ENCODE measurements at regions not wholly inside any gene's neighbourhood (a gene's known extent, or its start where the extent isn't known, plus 50 kb on each side); places are given as distances from the start of the nearest gene placed in this dataset.

GRCh38 chr3:150335631-150336030 lies 72.5 kb upstream of the TSC22D2 start:
- no peak for TF ChIP-seq MAX (IDR thresholded peaks at IDR 0.05)
- no peak for TF ChIP-seq CTCF (IDR thresholded peaks at IDR 0.05; ENCODE audit: control extremely low read depth in 1 of 3, insufficient read depth in 1 of 3, low read depth in 1 of 3, low read length in 3 of 3)
- no peak for TF ChIP-seq SIRT6 (IDR thresholded peaks at IDR 0.05; ENCODE audit: low read length)
- TF ChIP-seq SP1 (IDR thresholded peaks at IDR 0.05; ENCODE audit: low read depth, low read length) = no peak
- TF ChIP-seq POLR2AphosphoS5 (IDR thresholded peaks at IDR 0.05; ENCODE audit: low read depth, low read length) = no peak
- no peak for TF ChIP-seq KDM5A (IDR thresholded peaks at IDR 0.05; ENCODE audit: low read length)
- TF ChIP-seq POLR2A (IDR thresholded peaks at IDR 0.05; ENCODE audit: control extremely low read depth in 1 of 2, low read depth in 2 of 2, low read length in 2 of 2) = no peak
- no peak for TF ChIP-seq EZH2 (IDR thresholded peaks at IDR 0.05; ENCODE audit: low read depth, low read length, severe bottlenecking)
- TF ChIP-seq CBX5 (IDR thresholded peaks at IDR 0.05; ENCODE audit: low read depth, low read length) = no peak
- TF ChIP-seq POU5F1 (IDR thresholded peaks at IDR 0.05; ENCODE audit: low read depth, low read length) = no peak
- TF ChIP-seq JUND (IDR thresholded peaks at IDR 0.05; ENCODE audit: low read length) = no peak
- TF ChIP-seq EP300 (IDR thresholded peaks at IDR 0.05; ENCODE audit: borderline replicate concordance in 1 of 2, low read depth in 2 of 2, low read length in 2 of 2) = no peak
- no peak for TF ChIP-seq HDAC2 (IDR thresholded peaks at IDR 0.05; ENCODE audit: borderline replicate concordance in 1 of 2, low read depth in 2 of 2, low read length in 2 of 2)
- no peak for TF ChIP-seq ATF3 (IDR thresholded peaks at IDR 0.05; ENCODE audit: insufficient read depth, low read depth, low read length)
